ENCODE measurements at regions not wholly inside any gene's neighbourhood (a gene's known extent, or its start where the extent isn't known, plus 50 kb on each side); places are given as distances from the start of the nearest gene placed in this dataset.

GRCh38 chr6:105934708-105935107, 151.4 kb upstream of the PRDM1 start:
- no peak for DNase-seq
- ChIA-PET POLR2A (no interaction called here), CTCF (no interaction called here)
- no peaks in the 10 kb centered on the region for H3K27me3 Mint-ChIP-seq
- no peaks in the 10 kb centered on the region for H3K36me3 Mint-ChIP-seq (ENCODE audit: low read depth)
- Histone ChIP-seq H3K9me3 (ENCODE audit: control insufficient read depth in 1 of 2, insufficient read depth in 1 of 2, low read length in 2 of 2) (no peaks in the 10 kb centered on the region), H3K4me3 (ENCODE audit: low read length) (no peak overlapping the region), H3K36me3 (ENCODE audit: insufficient read depth, low read length) (no peaks in the 10 kb centered on the region), H3K27me3 (ENCODE audit: control insufficient read depth in 1 of 2, insufficient read depth in 2 of 2, low read length in 2 of 2) (no peaks in the 10 kb centered on the region), H3K27ac (ENCODE audit: low read depth in 1 of 2, low read length in 2 of 2) (no peak overlapping the region), H3K4me1 (ENCODE audit: insufficient read depth, low read length) (no peaks in the 10 kb centered on the region)
- H3K4me1 Mint-ChIP-seq (ENCODE audit: low read depth) = no peaks in the 10 kb centered on the region
- TF ChIP-seq CTCF (IDR thresholded peaks at IDR 0.05) = no peak
- H3K27ac Mint-ChIP-seq = no peak overlapping the region
- no peak overlapping the region for H3K4me3 Mint-ChIP-seq
- intact Hi-C loops (cut with DNase I, micrococcal nuclease) = no loop called here
- no peaks in the 10 kb centered on the region for H3K9me3 Mint-ChIP-seq
- no peak for ATAC-seq (ENCODE audit: poor library complexity)

- DNase-seq (no peak), ATAC-seq (ENCODE audit: poor library complexity) (no peak)
- H3K4me3 ChIP-seq (ENCODE audit: low read length) = no peak overlapping the region
- intact Hi-C loops (cut with DNase I, micrococcal nuclease) = no loop called here
- Mint-ChIP-seq H3K4me1 (ENCODE audit: low read depth) (no peaks in the 10 kb centered on the region), H3K9me3 (no peaks in the 10 kb centered on the region), H3K27ac (no peak overlapping the region), H3K27me3 (no peaks in the 10 kb centered on the region), H3K36me3 (ENCODE audit: low read depth) (no peaks in the 10 kb centered on the region), H3K4me3 (no peak overlapping the region)
- H3K4me1 ChIP-seq (ENCODE audit: insufficient read depth, low read length) = no peaks in the 10 kb centered on the region
- no peak for TF ChIP-seq CTCF (IDR thresholded peaks at IDR 0.05)
- H3K27me3 ChIP-seq (ENCODE audit: control insufficient read depth in 1 of 2, insufficient read depth in 2 of 2, low read length in 2 of 2) = no peaks in the 10 kb centered on the region
- ChIA-PET POLR2A (no interaction called here), CTCF (no interaction called here)
- no peaks in the 10 kb centered on the region for H3K9me3 ChIP-seq (ENCODE audit: control insufficient read depth in 1 of 2, insufficient read depth in 1 of 2, low read length in 2 of 2)
- no peak overlapping the region for H3K27ac ChIP-seq (ENCODE audit: low read depth in 1 of 2, low read length in 2 of 2)
- no peaks in the 10 kb centered on the region for H3K36me3 ChIP-seq (ENCODE audit: insufficient read depth, low read length)
Observed at GRCh38 chr6:105932440-105932839, 153.7 kb upstream of the PRDM1 start.

GRCh38 chr6:105929626-105930025, 156.5 kb upstream of the PRDM1 start:
- ATAC-seq (ENCODE audit: poor library complexity) (no peak), DNase-seq (no peak)
- Histone ChIP-seq H3K36me3 (ENCODE audit: insufficient read depth, low read length) (no peaks in the 10 kb centered on the region), H3K27ac (ENCODE audit: low read depth in 1 of 2, low read length in 2 of 2) (no peak overlapping the region), H3K9me3 (ENCODE audit: control insufficient read depth in 1 of 2, insufficient read depth in 1 of 2, low read length in 2 of 2) (no peaks in the 10 kb centered on the region), H3K27me3 (ENCODE audit: control insufficient read depth in 1 of 2, insufficient read depth in 2 of 2, low read length in 2 of 2) (no peaks in the 10 kb centered on the region), H3K4me3 (ENCODE audit: low read length) (no peak overlapping the region), H3K4me1 (ENCODE audit: insufficient read depth, low read length) (no peaks in the 10 kb centered on the region)
- Mint-ChIP-seq H3K4me1 (ENCODE audit: low read depth) (no peaks in the 10 kb centered on the region), H3K27ac (no peak overlapping the region), H3K27me3 (no peaks in the 10 kb centered on the region), H3K4me3 (no peak overlapping the region), H3K9me3 (no peaks in the 10 kb centered on the region), H3K36me3 (ENCODE audit: low read depth) (no peaks in the 10 kb centered on the region)
- CTCF ChIA-PET = no interaction called here
- POLR2A ChIA-PET = no interaction called here
- TF ChIP-seq CTCF (IDR thresholded peaks at IDR 0.05) = no peak
- intact Hi-C loops (cut with DNase I, micrococcal nuclease) = no loop called here
